ENCODE measurements at regions not wholly inside any gene's neighbourhood (a gene's known extent, or its start where the extent isn't known, plus 50 kb on each side); places are given as distances from the start of the nearest gene placed in this dataset.

GRCh38 chr11:11752679-11753078 is 89.1 kb upstream of the USP47 start:
- TF ChIP-seq CTCF (conservative IDR thresholded peaks at IDR 0.05; ENCODE audit: low read depth, low read length) (no peak), EZH2phosphoT487 (IDR thresholded peaks at IDR 0.05; ENCODE audit: borderline replicate concordance, low read length) (no peak), EZH2 (IDR thresholded peaks at IDR 0.05; ENCODE audit: low read length, unreplicated experiment) (no peak)
